GM10266 (cell line): ENCODE measurements at regions not wholly inside any gene's neighbourhood (a gene's known extent, or its start where the extent isn't known, plus 50 kb on each side); places are given as distances from the start of the nearest gene placed in this dataset.

Source experiments
- DNase-seq: peaks from one replicate; pipeline ENCODE4 v3.0.0; 2012; ENCODE audit errors: extremely low spot score
- TF ChIP-seq, protein P1 (sequence below): IDR thresholded peaks from 2 replicates; pipeline ENCODE4 v1.5.1; 2012; ENCODE audit warnings: mild to moderate bottlenecking, low read depth; ENCODE audit not compliant: control insufficient read depth, insufficient read depth; ENCODE audit errors: missing control alignments

DNA sequence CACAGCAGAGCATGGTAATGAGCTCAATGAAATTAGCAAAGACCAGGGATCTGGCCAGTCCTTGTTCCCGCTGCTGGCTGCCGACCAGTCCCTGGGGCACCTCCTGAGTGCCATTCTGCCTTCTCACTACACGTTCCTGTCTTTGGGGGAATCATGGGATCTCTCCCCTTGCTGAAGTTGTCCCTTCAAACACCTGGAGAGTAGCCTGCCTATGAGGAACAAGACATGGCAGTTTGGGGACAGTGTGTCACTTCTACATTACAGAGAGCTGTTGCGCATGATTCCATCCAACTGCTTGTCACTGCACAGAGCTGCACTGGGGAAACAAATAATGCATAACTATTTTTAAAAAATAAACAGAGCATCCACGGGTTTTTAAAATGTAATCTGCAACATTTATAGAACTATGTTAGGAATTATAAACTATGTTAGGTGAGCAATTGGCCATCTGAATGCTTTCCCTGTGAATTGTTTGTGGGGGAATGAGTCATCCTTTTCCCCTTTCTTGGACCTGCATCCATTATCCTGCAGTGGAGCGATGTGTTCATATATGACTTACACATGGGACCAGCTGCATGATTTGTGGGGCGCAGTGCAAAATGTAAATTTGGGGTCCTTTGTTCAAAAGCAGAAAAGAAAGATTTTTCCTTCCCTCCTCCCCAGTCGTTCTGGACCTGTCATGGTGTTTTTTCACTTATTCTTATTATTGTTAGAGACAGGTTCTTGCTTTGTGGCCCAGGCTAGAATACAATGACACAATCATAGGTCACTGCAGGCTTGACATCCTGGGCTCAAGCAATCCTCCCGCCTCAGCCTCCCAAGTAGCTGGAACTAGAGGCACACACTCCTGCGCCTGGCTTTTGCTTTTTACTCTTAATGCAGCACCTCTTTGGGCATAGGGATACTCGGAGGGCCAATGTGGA, 115.0 kb upstream of the TBL1X start:
- DNase-seq, result no peak
- TF ChIP-seq, protein P1, sequence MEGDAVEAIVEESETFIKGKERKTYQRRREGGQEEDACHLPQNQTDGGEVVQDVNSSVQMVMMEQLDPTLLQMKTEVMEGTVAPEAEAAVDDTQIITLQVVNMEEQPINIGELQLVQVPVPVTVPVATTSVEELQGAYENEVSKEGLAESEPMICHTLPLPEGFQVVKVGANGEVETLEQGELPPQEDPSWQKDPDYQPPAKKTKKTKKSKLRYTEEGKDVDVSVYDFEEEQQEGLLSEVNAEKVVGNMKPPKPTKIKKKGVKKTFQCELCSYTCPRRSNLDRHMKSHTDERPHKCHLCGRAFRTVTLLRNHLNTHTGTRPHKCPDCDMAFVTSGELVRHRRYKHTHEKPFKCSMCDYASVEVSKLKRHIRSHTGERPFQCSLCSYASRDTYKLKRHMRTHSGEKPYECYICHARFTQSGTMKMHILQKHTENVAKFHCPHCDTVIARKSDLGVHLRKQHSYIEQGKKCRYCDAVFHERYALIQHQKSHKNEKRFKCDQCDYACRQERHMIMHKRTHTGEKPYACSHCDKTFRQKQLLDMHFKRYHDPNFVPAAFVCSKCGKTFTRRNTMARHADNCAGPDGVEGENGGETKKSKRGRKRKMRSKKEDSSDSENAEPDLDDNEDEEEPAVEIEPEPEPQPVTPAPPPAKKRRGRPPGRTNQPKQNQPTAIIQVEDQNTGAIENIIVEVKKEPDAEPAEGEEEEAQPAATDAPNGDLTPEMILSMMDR, result no peak

DNA sequence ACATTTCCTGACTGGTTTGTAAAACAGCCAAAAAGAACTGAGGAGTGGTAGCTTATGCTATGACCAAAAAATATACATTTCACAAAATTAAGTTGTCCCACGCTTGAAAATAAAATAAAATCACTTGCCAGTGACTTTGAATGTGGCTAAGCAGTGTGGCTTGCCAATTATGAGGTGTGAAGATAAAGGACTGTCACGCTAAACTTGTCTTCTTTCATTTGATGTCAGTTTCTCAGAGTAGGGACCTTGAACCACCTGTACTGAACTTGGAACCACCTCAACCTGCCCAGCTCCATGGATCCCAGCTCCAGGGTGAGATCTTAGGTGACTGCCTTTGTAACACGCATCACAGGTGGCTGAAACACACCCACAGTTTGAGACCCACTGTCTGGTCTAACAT, 113.7 kb upstream of the TBL1X start:
- TF ChIP-seq, protein P1, result no peak
- no peak for DNase-seq

DNA sequence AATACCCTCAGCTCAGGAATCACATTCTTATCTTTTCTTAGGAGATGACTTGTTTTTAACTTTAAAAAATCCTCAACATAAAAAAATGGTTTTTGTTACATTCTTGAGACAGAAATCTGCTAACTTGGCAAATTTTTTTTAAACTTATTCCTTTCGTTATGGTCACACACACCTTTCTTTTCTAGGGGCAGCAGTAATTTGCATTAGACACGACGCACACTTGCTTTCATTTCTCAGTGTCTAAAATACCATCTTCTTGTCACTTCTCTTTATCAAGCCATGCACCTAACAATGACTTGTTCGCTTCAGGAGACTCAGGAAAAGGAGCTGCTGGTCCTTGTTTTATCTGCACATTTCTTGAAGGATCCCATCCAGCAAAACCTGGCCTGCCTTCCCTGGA, 112.6 kb upstream of the TBL1X start:
- no peak for DNase-seq
- TF ChIP-seq, protein P1, result no peak

DNA sequence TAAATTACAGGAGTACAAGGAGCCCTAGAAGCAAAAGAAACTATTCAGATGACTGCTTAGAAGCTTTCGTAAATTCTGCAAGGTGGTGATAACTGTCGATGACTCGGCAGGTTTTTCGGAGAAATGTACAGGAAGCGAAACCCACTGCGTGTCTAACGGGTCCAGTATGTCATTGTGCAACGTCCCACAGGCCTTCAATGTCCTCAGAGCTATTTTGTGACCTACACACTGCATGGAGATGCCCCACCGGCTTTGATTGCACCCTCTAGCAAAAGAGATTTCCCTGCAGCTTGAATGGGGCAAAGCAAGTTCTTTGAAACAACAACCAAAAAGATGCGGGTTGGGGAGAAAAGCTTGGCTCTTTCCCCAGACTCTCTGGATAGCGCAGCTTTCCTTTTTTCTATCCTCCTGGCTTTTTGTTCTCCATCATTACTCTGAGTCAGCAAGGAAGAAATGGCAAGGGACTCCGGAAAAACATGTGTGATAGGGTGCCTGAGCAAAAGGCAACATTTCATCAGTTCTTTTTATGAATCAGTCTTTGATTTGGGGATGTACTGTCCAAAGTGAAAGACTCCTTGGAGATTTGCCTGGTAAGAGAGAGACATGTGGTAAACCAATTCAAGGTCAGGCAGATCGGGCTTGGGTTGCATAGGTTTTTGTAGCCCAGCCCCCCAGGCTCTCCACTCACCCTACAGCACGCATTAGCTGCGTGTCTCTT, 112.0 kb upstream of the TBL1X start:
- DNase-seq, result peak; percentile 16
- TF ChIP-seq, protein P1, result no peak

DNA sequence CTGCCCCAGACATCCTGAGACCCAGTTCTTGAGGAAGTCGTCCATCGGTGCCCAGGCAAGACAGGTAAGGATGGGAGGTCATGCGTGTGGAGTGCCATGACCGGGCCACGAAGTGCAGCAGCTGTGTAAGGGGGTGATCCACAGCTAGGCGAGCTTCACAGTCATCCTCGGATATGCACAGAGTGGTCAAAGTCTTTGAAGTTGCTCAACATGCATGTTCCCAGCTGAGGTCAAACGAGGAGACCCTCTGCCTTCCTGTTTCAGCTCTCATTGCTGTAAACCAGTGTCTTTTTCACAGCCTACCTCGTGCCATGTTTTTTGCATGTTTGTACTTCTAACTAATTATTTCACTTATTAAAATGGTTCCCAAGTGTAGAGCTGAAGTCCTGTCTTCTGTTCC, 109.9 kb upstream of the TBL1X start:
- no peak for DNase-seq
- TF ChIP-seq, protein P1, result no peak

DNA sequence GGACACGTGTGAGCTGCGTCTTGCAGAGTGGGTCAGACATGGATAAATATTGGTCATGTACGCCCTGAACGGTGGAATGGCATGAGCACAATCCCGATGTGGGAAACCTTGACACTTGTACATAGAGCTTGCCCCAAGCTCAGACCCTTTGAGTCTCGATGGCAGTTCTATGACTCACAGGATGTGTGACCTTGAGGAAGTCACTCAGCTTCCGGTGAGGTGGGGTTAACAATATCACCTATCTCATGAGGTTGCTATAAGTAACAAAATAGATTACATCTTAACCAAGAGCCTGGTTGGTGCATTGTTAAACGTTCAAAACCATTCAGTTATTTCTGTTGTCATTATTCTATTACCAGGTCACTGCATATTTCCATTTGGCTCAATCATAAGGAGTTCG, 109.1 kb upstream of the TBL1X start:
- no peak for DNase-seq
- TF ChIP-seq, protein P1, result no peak

DNA sequence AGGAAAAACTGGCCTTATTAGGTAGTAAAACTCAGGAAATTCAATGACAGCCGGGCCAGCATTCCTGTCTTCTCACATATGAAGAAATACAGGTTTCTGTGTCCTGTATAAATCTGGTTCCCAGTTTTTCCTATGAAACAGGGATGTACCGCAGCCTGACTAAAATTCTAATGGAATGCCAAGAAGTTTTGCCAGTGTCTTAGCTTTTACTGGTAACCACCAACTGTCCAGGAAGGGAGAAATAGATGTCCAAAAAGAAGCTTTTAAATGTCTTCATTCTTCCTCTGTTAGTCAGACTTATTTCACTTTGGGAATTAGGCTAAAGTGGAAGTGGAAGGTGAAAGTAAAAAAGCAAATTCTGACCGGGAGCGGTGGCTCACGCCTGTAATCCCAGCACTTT, 108.0 kb upstream of the TBL1X start:
- TF ChIP-seq, protein P1, result no peak
- DNase-seq, result no peak
